T47D (cell line): ENCODE measurements at regions not wholly inside any gene's neighbourhood (a gene's known extent, or its start where the extent isn't known, plus 50 kb on each side); places are given as distances from the start of the nearest gene placed in this dataset.
"Not testable (repeated sequence)": the region's sequence is repeated elsewhere in the genome, so short reads cannot be mapped to it uniquely, and the experiment has no call there.

Experiments used
- DNase-seq, 2 experiments: peaks; one replicate each; pipeline versions ENCODE4 v3.0.0 to v3.0.0-alpha.2; 2011 to 2012; ENCODE audit warnings: low read depth in 1 of 2, low spot score in 1 of 2
- JUND ChIP-seq: IDR thresholded peaks from 2 replicates; pipeline ENCODE4 v1.6.1; 2012; ENCODE audit warnings: low read depth
- in situ Hi-C: cut with HindIII; loops from 2 replicates; pipeline ENCODE4 v1.10.0; 2016; ENCODE audit warnings: low sequenced_read_pairs, low pct_unique_long_range_greater_than_20kb

- DNase-seq, in situ Hi-C loops: not testable (repeated sequence)
Observed at GRCh38 chr5:134471858-134472449, 53.5 kb upstream of the JADE2 start.

- DNase-seq = no peak
- in situ Hi-C loops = no loop called here
- no peak for TF ChIP-seq JUND
Observed at GRCh38 chr5:134468921-134469400, 56.5 kb upstream of the JADE2 start.

GRCh38 chr5:134467231-134467630 lies 55.5 kb upstream of the CDKN2AIPNL start:
- no peak for TF ChIP-seq JUND
- in situ Hi-C loops = no loop called here
- DNase-seq = no peak

GRCh38 chr5:134466241-134467069 lies 54.8 kb upstream of the CDKN2AIPNL start:
- TF ChIP-seq JUND = no peak; the same call in 1 of the 2 replicates
- peak; percentile 56 to 99 for DNase-seq
- in situ Hi-C loops = no loop called here

GRCh38 chr5:134465816-134466240 lies 54.1 kb upstream of the CDKN2AIPNL start:
- no peak for TF ChIP-seq JUND
- peak; percentile 59 to 92 for DNase-seq
- in situ Hi-C loops = no loop called here

GRCh38 chr5:134464988-134465815 lies 53.5 kb upstream of the CDKN2AIPNL start:
- DNase-seq = no peak
- TF ChIP-seq JUND = no peak
- in situ Hi-C loops = no loop called here

GRCh38 chr5:134463991-134464760 lies 52.5 kb upstream of the CDKN2AIPNL start:
- in situ Hi-C loops = no loop called here
- no peak for TF ChIP-seq JUND
- no peak for DNase-seq

- in situ Hi-C loops = no loop called here
- DNase-seq = no peak
- no peak for TF ChIP-seq JUND
Observed at GRCh38 chr5:134463176-134463720, 51.6 kb upstream of the CDKN2AIPNL start.

GRCh38 chr5:134462761-134463160 lies 51.1 kb upstream of the CDKN2AIPNL start:
- DNase-seq = no peak
- no peak for TF ChIP-seq JUND
- in situ Hi-C loops = no loop called here

GRCh38 chr5:134462047-134462575 lies 50.4 kb upstream of the CDKN2AIPNL start:
- in situ Hi-C loops = no loop called here
- no peak for TF ChIP-seq JUND
- no peak for DNase-seq
